ENCODE measurements at regions not wholly inside any gene's neighbourhood (a gene's known extent, or its start where the extent isn't known, plus 50 kb on each side); places are given as distances from the start of the nearest gene placed in this dataset.

GRCh38 chr4:4913628-4914027 is 54.2 kb downstream of the MSX1 start:
- Histone ChIP-seq H3K9me3 (ENCODE audit: control insufficient read depth in 2 of 3, insufficient read depth in 1 of 3, low read length in 3 of 3) (peaks cover 0 to 9% (median 0%) of the 10 kb centered on the region in 3 donors), H3K36me3 (ENCODE audit: control insufficient read depth in 2 of 3, insufficient read depth in 3 of 3, low read length in 3 of 3) (no peaks in the 10 kb centered on the region), H3K4me3 (ENCODE audit: low read length in 3 of 3) (no peak overlapping the region), H3K27me3 (ENCODE audit: control insufficient read depth, insufficient read depth, low read length) (no peaks in the 10 kb centered on the region), H3K4me1 (ENCODE audit: control insufficient read depth in 2 of 3, insufficient read depth in 2 of 3, low read depth in 1 of 3, low read length in 3 of 3) (no peaks in the 10 kb centered on the region), H3K9ac (ENCODE audit: low read length in 3 of 3) (no peak overlapping the region), H3K27ac (ENCODE audit: low read depth in 2 of 2, low read length in 2 of 2) (no peak overlapping the region)
- intact Hi-C loops (cut with DNase I), result no loop called here
- FAIRE-seq (no peak), DNase-seq (no peak)
- TF ChIP-seq CTCF (IDR thresholded peaks at IDR 0.05; ENCODE audit: borderline replicate concordance, extremely low read depth, insufficient read depth), result no peak

GRCh38 chr4:4914059-4914820 is 54.8 kb downstream of the MSX1 start:
- intact Hi-C loops (cut with DNase I), result no loop called here
- H3K36me3 ChIP-seq (ENCODE audit: control insufficient read depth in 2 of 3, insufficient read depth in 3 of 3, low read length in 3 of 3), result no peaks in the 10 kb centered on the region
- TF ChIP-seq CTCF (IDR thresholded peaks at IDR 0.05; ENCODE audit: borderline replicate concordance, extremely low read depth, insufficient read depth), result no peak
- FAIRE-seq (no peak), DNase-seq (no peak)
- H3K27ac ChIP-seq (ENCODE audit: low read depth in 2 of 2, low read length in 2 of 2), result no peak overlapping the region
- no peak overlapping the region for H3K9ac ChIP-seq (ENCODE audit: low read length in 3 of 3)
- peaks cover 0 to 5% (median 0%) of the 10 kb centered on the region in 3 donors for H3K9me3 ChIP-seq (ENCODE audit: control insufficient read depth in 2 of 3, insufficient read depth in 1 of 3, low read length in 3 of 3)
- H3K4me1 ChIP-seq (ENCODE audit: control insufficient read depth in 2 of 3, insufficient read depth in 2 of 3, low read depth in 1 of 3, low read length in 3 of 3), result no peaks in the 10 kb centered on the region
- H3K4me3 ChIP-seq (ENCODE audit: low read length in 3 of 3), result no peak overlapping the region
- no peaks in the 10 kb centered on the region for H3K27me3 ChIP-seq (ENCODE audit: control insufficient read depth, insufficient read depth, low read length)

GRCh38 chr4:4914965-4915845 is 55.7 kb downstream of the MSX1 start:
- H3K27ac ChIP-seq (ENCODE audit: low read depth in 2 of 2, low read length in 2 of 2), result no peak overlapping the region
- intact Hi-C loops (cut with DNase I), result no loop called here
- no peak overlapping the region for H3K9ac ChIP-seq (ENCODE audit: low read length in 3 of 3)
- peaks cover 0 to 5% (median 0%) of the 10 kb centered on the region in 3 donors for H3K9me3 ChIP-seq (ENCODE audit: control insufficient read depth in 2 of 3, insufficient read depth in 1 of 3, low read length in 3 of 3)
- no peak for DNase-seq
- no peaks in the 10 kb centered on the region for H3K4me1 ChIP-seq (ENCODE audit: control insufficient read depth in 2 of 3, insufficient read depth in 2 of 3, low read depth in 1 of 3, low read length in 3 of 3)
- H3K27me3 ChIP-seq (ENCODE audit: control insufficient read depth, insufficient read depth, low read length), result no peaks in the 10 kb centered on the region
- no peak overlapping the region for H3K4me3 ChIP-seq (ENCODE audit: low read length in 3 of 3)
- no peak for FAIRE-seq
- TF ChIP-seq CTCF (IDR thresholded peaks at IDR 0.05; ENCODE audit: borderline replicate concordance, extremely low read depth, insufficient read depth), result no peak
- H3K36me3 ChIP-seq (ENCODE audit: control insufficient read depth in 2 of 3, insufficient read depth in 3 of 3, low read length in 3 of 3), result no peaks in the 10 kb centered on the region

All from kidney (tissue), 13 donors.